ENCODE measurements at regions not wholly inside any gene's neighbourhood (a gene's known extent, or its start where the extent isn't known, plus 50 kb on each side); places are given as distances from the start of the nearest gene placed in this dataset.
A peak's percentile ranks its signal among the peaks of the same experiment; 100 is the strongest.

DNA sequence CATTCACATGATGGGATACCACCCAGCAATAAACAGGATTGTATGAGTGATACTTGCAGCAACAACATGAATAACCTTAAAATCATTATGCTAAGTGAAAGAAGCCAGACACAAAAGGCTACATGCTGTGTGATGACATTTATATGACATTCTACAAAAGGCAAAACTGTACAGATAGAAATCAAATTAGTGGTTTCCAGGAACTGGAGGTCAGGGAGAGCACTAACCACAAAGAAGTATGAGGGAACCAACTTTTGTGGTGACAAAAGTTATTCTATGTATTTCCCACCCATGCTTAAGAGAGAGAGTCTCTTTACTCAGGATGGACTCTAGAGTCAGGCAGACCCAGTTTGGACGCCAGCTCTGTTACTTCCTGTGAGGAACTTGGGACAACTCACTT is 364.5 kb upstream of the DAB1 start:
- Histone ChIP-seq H3K36me3 (ENCODE audit: insufficient read depth, low read length) (no peaks in the 10 kb centered on the region), H3K4me1 (ENCODE audit: insufficient read depth, low read length) (peaks cover 12% of the 10 kb centered on the region), H3K4me2 (ENCODE audit: insufficient read depth, low read length) (no peak overlapping the region), H3K27ac (ENCODE audit: low read length) (no peak overlapping the region), H2AFZ (ENCODE audit: low read depth, low read length) (no peak overlapping the region), H3K4me3 (ENCODE audit: low read depth in 1 of 2, low read length in 2 of 2) (no peak overlapping the region), H3K9me3 (ENCODE audit: insufficient read depth, low read length, severe bottlenecking) (no peaks in the 10 kb centered on the region), H3K79me2 (ENCODE audit: insufficient read depth, low read length) (no peaks in the 10 kb centered on the region), H4K20me1 (ENCODE audit: insufficient read depth, low read length) (no peaks in the 10 kb centered on the region), H3K27me3 (ENCODE audit: insufficient read depth, low read length, poor library complexity) (no peaks in the 10 kb centered on the region), H3K9ac (ENCODE audit: low read depth, low read length) (no peak overlapping the region)
- peak; percentile 85 for ATAC-seq (ENCODE audit: insufficient read depth, low read depth)
- peak; percentile 6 for DNase-seq
- TF ChIP-seq, protein P1, sequence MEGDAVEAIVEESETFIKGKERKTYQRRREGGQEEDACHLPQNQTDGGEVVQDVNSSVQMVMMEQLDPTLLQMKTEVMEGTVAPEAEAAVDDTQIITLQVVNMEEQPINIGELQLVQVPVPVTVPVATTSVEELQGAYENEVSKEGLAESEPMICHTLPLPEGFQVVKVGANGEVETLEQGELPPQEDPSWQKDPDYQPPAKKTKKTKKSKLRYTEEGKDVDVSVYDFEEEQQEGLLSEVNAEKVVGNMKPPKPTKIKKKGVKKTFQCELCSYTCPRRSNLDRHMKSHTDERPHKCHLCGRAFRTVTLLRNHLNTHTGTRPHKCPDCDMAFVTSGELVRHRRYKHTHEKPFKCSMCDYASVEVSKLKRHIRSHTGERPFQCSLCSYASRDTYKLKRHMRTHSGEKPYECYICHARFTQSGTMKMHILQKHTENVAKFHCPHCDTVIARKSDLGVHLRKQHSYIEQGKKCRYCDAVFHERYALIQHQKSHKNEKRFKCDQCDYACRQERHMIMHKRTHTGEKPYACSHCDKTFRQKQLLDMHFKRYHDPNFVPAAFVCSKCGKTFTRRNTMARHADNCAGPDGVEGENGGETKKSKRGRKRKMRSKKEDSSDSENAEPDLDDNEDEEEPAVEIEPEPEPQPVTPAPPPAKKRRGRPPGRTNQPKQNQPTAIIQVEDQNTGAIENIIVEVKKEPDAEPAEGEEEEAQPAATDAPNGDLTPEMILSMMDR (IDR thresholded peaks at IDR 0.05; ENCODE audit: borderline replicate concordance, extremely low read depth, low read length, poor library complexity, severe bottlenecking) = no peak
- TF ChIP-seq EZH2 (IDR thresholded peaks at IDR 0.05; ENCODE audit: borderline replicate concordance, low read depth, low read length, severe bottlenecking) = no peak

DNA sequence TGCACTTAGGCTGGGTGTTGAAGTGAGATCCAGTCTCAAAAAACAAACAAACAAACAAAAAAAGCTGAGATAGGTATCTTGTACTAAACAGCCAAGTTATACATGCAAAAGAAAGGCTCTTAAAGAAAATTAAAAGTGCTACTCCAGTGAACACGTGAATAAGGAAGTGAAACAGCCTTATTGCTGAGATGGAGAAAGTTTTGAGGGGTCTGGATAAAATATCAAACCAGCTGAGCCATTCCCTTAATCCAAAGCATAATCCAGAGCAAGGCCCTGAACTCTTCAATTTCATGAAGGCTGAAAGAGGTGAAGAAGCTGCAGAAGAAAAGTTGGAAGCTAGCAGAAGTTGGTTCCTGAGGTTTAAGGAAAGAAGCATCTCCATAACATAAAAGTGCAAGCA is 360.5 kb upstream of the DAB1 start:
- ATAC-seq (ENCODE audit: insufficient read depth, low read depth) (no peak), DNase-seq (no peak)
- Histone ChIP-seq H3K27me3 (ENCODE audit: insufficient read depth, low read length, poor library complexity) (no peaks in the 10 kb centered on the region), H4K20me1 (ENCODE audit: insufficient read depth, low read length) (no peaks in the 10 kb centered on the region), H3K9me3 (ENCODE audit: insufficient read depth, low read length, severe bottlenecking) (no peaks in the 10 kb centered on the region), H3K4me1 (ENCODE audit: insufficient read depth, low read length) (peaks cover 12% of the 10 kb centered on the region), H3K36me3 (ENCODE audit: insufficient read depth, low read length) (no peaks in the 10 kb centered on the region), H3K4me2 (ENCODE audit: insufficient read depth, low read length) (no peak overlapping the region), H3K4me3 (ENCODE audit: low read depth in 1 of 2, low read length in 2 of 2) (no peak overlapping the region), H3K27ac (ENCODE audit: low read length) (no peak overlapping the region), H3K9ac (ENCODE audit: low read depth, low read length) (no peak overlapping the region), H3K79me2 (ENCODE audit: insufficient read depth, low read length) (no peaks in the 10 kb centered on the region), H2AFZ (ENCODE audit: low read depth, low read length) (no peak overlapping the region)
- TF ChIP-seq EZH2 (IDR thresholded peaks at IDR 0.05; ENCODE audit: borderline replicate concordance, low read depth, low read length, severe bottlenecking) = no peak
- TF ChIP-seq, protein P1 (IDR thresholded peaks at IDR 0.05; ENCODE audit: borderline replicate concordance, extremely low read depth, low read length, poor library complexity, severe bottlenecking) = no peak

DNA sequence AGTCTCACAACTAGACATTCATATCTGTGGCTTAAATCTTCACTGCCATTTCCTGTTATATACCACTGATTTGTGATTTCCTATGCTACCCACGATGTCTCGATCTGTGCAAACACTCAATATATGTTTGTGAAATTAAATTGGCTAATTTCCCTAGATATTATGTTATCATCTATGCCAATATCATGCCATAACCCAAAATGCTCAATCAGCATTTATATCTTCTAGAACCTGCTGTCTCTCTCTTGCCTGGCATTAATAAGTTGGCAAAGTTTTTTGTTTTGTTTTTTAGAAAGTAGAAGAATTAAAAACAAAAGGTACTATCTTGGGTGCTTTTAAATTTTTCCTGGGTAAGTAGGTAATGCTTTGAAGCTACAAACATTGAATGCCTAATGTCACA is 358.5 kb upstream of the DAB1 start:
- no peak overlapping the region for H3K4me2 ChIP-seq (ENCODE audit: insufficient read depth, low read length)
- H3K4me1 ChIP-seq (ENCODE audit: insufficient read depth, low read length) = no peaks in the 10 kb centered on the region
- TF ChIP-seq, protein P1 (IDR thresholded peaks at IDR 0.05; ENCODE audit: borderline replicate concordance, extremely low read depth, low read length, poor library complexity, severe bottlenecking) = no peak
- no peak for TF ChIP-seq EZH2 (IDR thresholded peaks at IDR 0.05; ENCODE audit: borderline replicate concordance, low read depth, low read length, severe bottlenecking)

More for the DNA sequence above, 358.5 kb upstream of the DAB1 start:
- Histone ChIP-seq H3K4me3 (ENCODE audit: low read depth in 1 of 2, low read length in 2 of 2) (no peak overlapping the region), H3K79me2 (ENCODE audit: insufficient read depth, low read length) (no peaks in the 10 kb centered on the region), H2AFZ (ENCODE audit: low read depth, low read length) (no peak overlapping the region), H3K27ac (ENCODE audit: low read length) (no peak overlapping the region), H3K27me3 (ENCODE audit: insufficient read depth, low read length, poor library complexity) (peaks cover 3% of the 10 kb centered on the region), H4K20me1 (ENCODE audit: insufficient read depth, low read length) (no peaks in the 10 kb centered on the region), H3K36me3 (ENCODE audit: insufficient read depth, low read length) (no peaks in the 10 kb centered on the region), H3K9ac (ENCODE audit: low read depth, low read length) (no peak overlapping the region), H3K9me3 (ENCODE audit: insufficient read depth, low read length, severe bottlenecking) (no peaks in the 10 kb centered on the region)
- ATAC-seq (ENCODE audit: insufficient read depth, low read depth) (no peak), DNase-seq (no peak)

Measured in DND-41 (cell line).